ENCODE measurements at regions not wholly inside any gene's neighbourhood (a gene's known extent, or its start where the extent isn't known, plus 50 kb on each side); places are given as distances from the start of the nearest gene placed in this dataset.

DNA sequence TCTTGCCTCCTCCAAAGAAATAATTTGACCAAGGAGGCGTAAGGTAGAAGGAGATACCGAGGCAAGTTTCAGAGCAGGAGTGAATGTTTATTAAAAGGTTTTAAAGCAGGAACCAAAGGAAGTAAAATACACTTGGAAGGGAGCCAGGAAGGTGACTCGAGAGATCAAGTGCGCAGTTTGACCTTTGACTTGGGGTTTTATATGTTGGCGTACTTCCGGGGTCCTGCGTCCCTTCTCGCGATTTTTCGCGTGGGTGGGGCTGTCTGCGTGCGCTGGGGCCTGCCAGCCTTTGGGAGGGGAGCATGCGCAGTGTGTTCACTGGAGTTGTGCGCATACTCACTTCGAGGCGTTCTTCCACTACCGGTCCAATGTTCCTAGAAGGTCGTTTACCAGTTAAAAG is 166.0 kb upstream of the IRX2 start:
- TF ChIP-seq, protein P1, sequence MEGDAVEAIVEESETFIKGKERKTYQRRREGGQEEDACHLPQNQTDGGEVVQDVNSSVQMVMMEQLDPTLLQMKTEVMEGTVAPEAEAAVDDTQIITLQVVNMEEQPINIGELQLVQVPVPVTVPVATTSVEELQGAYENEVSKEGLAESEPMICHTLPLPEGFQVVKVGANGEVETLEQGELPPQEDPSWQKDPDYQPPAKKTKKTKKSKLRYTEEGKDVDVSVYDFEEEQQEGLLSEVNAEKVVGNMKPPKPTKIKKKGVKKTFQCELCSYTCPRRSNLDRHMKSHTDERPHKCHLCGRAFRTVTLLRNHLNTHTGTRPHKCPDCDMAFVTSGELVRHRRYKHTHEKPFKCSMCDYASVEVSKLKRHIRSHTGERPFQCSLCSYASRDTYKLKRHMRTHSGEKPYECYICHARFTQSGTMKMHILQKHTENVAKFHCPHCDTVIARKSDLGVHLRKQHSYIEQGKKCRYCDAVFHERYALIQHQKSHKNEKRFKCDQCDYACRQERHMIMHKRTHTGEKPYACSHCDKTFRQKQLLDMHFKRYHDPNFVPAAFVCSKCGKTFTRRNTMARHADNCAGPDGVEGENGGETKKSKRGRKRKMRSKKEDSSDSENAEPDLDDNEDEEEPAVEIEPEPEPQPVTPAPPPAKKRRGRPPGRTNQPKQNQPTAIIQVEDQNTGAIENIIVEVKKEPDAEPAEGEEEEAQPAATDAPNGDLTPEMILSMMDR (IDR thresholded peaks at IDR 0.05): no peak
- no peak for TF ChIP-seq POLR2A (IDR thresholded peaks at IDR 0.05)
- DNase-seq (ENCODE audit: low spot score in 2 of 2): no peak
- intact Hi-C loops (cut with DNase I; ENCODE audit: low total_unique reads): no loop called here
- 87% methylated on average over 19 of the region's 19 CpGs for WGBS, 2 donors
- H3K4me3 ChIP-seq (ENCODE audit: low read depth, poor library complexity, severe bottlenecking): no peak overlapping the region

DNA sequence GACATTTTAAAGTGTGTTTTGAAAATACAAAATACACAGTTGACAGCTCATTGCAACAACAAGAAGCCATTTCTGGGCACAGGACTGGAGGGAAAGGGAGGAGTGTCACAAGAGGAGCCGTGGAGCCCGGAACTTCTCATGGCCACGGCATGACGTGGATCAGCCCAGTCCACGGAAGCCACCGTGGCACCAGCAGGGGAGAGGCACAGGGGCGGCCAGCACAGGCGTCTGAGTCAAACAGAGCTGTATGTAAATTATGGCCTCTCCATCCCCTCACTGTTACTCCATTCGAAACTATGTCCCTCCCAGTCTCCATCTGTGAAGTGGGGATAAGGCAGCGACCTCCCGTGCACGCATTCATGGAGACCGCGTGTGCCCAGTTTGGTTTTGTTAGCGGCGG is 165.6 kb upstream of the IRX2 start:
- 91 to 94% methylated on average over 16 of the region's 16 CpGs for WGBS, 2 donors
- peak in 1 of 2 donors; percentile 65 for DNase-seq (ENCODE audit: low spot score in 2 of 2)

GRCh38 chr5:2916076-2916682 is 164.7 kb upstream of the IRX2 start:
- no peak for TF ChIP-seq POLR2A (IDR thresholded peaks at IDR 0.05)
- TF ChIP-seq, protein P1 (IDR thresholded peaks at IDR 0.05): no peak
- 87 to 91% methylated on average over 4 of the region's 4 CpGs for WGBS, 2 donors
- DNase-seq (ENCODE audit: low spot score in 2 of 2): no peak
- intact Hi-C loops (cut with DNase I; ENCODE audit: low total_unique reads): no loop called here
- no peak overlapping the region for H3K4me3 ChIP-seq (ENCODE audit: low read depth, poor library complexity, severe bottlenecking)

More for the DNA sequence above, 165.6 kb upstream of the IRX2 start:
- H3K4me3 ChIP-seq (ENCODE audit: low read depth, poor library complexity, severe bottlenecking): no peak overlapping the region
- intact Hi-C loops (cut with DNase I; ENCODE audit: low total_unique reads): no loop called here
- TF ChIP-seq POLR2A (IDR thresholded peaks at IDR 0.05): no peak
- TF ChIP-seq, protein P1 (IDR thresholded peaks at IDR 0.05): no peak

- 72 to 75% methylated on average over 17 of the region's 17 CpGs for WGBS, 2 donors
- TF ChIP-seq, protein P1 (IDR thresholded peaks at IDR 0.05): no peak
- no peak for TF ChIP-seq POLR2A (IDR thresholded peaks at IDR 0.05)
- intact Hi-C loops (cut with DNase I; ENCODE audit: low total_unique reads): no loop called here
- H3K4me3 ChIP-seq (ENCODE audit: low read depth, poor library complexity, severe bottlenecking): no peak overlapping the region
- peak in 1 of 2 donors; percentile 74 for DNase-seq (ENCODE audit: low spot score in 2 of 2)
These were observed 163.6 kb upstream of the IRX2 start for GRCh38 chr5:2914981-2915484.

DNA sequence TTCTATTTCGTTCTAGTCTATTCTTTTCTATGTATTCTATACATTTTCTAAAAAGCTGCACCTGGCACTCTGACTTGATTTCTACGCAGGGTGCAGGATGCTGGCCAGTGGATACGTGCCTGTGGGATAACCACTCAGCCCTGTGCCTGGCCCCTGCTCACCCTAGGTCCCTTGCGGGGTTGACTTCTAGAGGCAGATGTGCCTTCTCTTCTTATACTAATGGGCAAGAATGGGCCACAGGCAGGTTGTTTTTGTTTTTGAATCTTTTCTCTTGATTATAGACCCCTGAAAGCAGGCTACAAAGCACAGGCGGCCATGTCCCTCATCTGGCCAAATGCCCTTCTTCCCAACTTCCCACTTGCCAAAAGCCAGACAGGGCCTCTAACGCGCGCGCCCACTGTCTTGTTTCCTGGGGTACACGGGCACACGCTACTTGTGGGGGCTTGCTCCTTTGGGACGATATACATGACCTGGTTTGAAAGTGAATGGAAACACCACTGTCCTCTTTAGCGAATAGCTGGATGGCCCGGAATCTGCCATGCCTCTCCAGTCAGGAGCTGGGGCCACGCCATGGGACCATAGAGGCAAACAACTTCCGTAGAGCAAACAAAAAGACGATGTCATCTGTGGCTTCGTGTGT is 162.7 kb upstream of the IRX2 start:
- DNase-seq (ENCODE audit: low spot score in 2 of 2): peak in 1 of 2 donors; percentile 48
- TF ChIP-seq POLR2A (IDR thresholded peaks at IDR 0.05): no peak
- TF ChIP-seq, protein P1 (IDR thresholded peaks at IDR 0.05): no peak
- intact Hi-C loops (cut with DNase I; ENCODE audit: low total_unique reads): no loop called here
- WGBS, 2 donors: 86 to 91% methylated on average over 18 of the region's 18 CpGs
- H3K4me3 ChIP-seq (ENCODE audit: low read depth, poor library complexity, severe bottlenecking): no peak overlapping the region

Data from lower leg skin (tissue), 4 donors.